Right lobe of liver (tissue), 6 donors: ENCODE measurements at regions not wholly inside any gene's neighbourhood (a gene's known extent, or its start where the extent isn't known, plus 50 kb on each side); places are given as distances from the start of the nearest gene placed in this dataset.

Experiments
- ATAC-seq, 4 donors: fragments of 200-7000 bp; cut with Tn5 transposase; one replicate each; pipeline ENCODE4 v1.9.1; 2020; ENCODE audit warnings: mild to moderate bottlenecking in 4 of 4, moderate library complexity in 4 of 4
- DNase-seq, 3 donors: peaks; one replicate each; pipeline ENCODE4 v3.0.0-alpha.2; 2020
- H3K27ac ChIP-seq, 3 donors: fragments of 200-600 bp; one replicate each; pipeline ENCODE4 v1.8.0; 2022
- H3K27me3 ChIP-seq, 2 donors: fragments of 200-600 bp; one replicate each; pipeline ENCODE4 v1.8.0; 2022
- H3K36me3 ChIP-seq, 4 donors: fragments of 200-600 bp; sonication (generic) in 1 of 4; one replicate each; pipeline versions ENCODE4 v1.5.1 to v1.8.0; 2017 to 2022; ENCODE audit warnings: control low read depth in 1 of 4
- H3K4me1 ChIP-seq, 4 donors: fragments of 200-600 bp; sonication (generic) in 1 of 4; one replicate each; pipeline versions ENCODE4 v1.5.1 to v1.8.0; 2017 to 2022; ENCODE audit warnings: control low read depth in 1 of 4
- H3K4me3 ChIP-seq, 3 donors: fragments of 200-600 bp; one replicate each; pipeline ENCODE4 v1.8.0; 2022
- H3K9me3 ChIP-seq, 4 donors: fragments of 200-600 bp; sonication (generic) in 1 of 4; one replicate each; pipeline versions ENCODE4 v1.5.1 to v1.8.0; 2017 to 2022; ENCODE audit warnings: control low read depth in 1 of 4
- POLR2A ChIP-seq: fragments of 450-650 bp; IDR thresholded peaks from one replicate; pipeline ENCODE4 v1.6.1; 2017; ENCODE audit warnings: antibody characterized with exemption, mild to moderate bottlenecking
- WGBS: methylation state at CpG from one replicate; pipeline ENCODE4 v1.1.6; 2018; ENCODE audit warnings: low coverage, low lambda C conversion rate; ENCODE audit not compliant: insufficient coverage; ENCODE audit errors: missing lambda C conversion rate; 5-methylcytosine and 5-hydroxymethylcytosine counted together
- intact Hi-C, 2 donors: fragments of 100-400 bp; cut with DNase I; formaldehyde crosslinking; loops; one replicate each; pipeline versions ENCODE4 v1.11.2 to v1.14.1; 2022
- TF ChIP-seq, protein P1 (sequence below), 4 donors: fragments of 200-600 bp in 3 of 4; fragments of 450-650 bp in 1 of 4; IDR thresholded peaks; one replicate each; pipeline versions ENCODE4 v1.5.1 to v1.8.0; 2016 to 2022; ENCODE audit warnings: antibody characterized with exemption in 4 of 4, mild to moderate bottlenecking in 2 of 4
- donor health status: DM: no; HTN: yes; CAD: no.
- donor health status: DM: no; HTN: no; CAD: no.
- donor health status: DM: no; HTN: no; CAD: no.
- donor health status: DM: no; HTN: yes; CAD: no.
- donor health status: DM: no; HTN: yes; CAD: no.

DNA sequence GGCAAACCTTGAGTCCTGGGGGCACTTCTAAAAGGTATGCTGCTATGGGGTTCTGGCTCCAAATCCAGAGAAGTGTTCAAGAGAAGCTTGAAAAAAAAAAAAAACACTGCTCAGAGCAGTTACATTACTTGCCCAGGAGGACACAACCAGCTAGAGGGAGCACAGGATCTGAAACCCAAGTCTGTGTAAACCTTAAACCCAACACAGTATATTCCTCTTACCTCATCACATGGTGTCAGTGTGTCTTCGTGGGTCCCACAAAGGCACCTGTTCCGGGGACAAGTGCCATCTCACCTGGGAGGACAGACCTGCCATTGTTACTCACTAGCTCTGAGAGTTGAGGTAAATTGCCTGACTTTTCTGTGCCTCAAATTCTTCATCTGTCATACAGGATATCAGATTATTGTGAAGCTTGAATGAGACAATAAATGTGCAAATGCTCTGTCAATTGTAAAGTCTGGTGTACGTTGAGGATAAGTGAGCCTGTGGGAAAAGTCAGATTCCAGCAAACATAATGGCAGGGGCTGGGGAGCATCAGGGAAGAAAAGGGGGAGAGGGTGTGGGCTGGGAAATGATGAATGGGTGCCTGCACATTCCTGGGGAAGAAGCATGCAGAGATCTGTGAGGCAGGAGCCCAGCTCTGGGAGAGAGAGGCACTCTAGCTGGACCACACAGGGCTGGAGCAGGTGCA, 170.4 kb upstream of the ZC3H12A start:
- no peaks in the 10 kb centered on the region for H3K4me1 ChIP-seq
- no peak overlapping the region for H3K4me3 ChIP-seq
- H3K36me3 ChIP-seq, result no peaks in the 10 kb centered on the region
- 49% methylated on average over 3 of the region's 3 CpGs for WGBS
- no peak overlapping the region for H3K27ac ChIP-seq
- H3K27me3 ChIP-seq, result no peaks in the 10 kb centered on the region
- TF ChIP-seq POLR2A, result no peak
- TF ChIP-seq, protein P1, sequence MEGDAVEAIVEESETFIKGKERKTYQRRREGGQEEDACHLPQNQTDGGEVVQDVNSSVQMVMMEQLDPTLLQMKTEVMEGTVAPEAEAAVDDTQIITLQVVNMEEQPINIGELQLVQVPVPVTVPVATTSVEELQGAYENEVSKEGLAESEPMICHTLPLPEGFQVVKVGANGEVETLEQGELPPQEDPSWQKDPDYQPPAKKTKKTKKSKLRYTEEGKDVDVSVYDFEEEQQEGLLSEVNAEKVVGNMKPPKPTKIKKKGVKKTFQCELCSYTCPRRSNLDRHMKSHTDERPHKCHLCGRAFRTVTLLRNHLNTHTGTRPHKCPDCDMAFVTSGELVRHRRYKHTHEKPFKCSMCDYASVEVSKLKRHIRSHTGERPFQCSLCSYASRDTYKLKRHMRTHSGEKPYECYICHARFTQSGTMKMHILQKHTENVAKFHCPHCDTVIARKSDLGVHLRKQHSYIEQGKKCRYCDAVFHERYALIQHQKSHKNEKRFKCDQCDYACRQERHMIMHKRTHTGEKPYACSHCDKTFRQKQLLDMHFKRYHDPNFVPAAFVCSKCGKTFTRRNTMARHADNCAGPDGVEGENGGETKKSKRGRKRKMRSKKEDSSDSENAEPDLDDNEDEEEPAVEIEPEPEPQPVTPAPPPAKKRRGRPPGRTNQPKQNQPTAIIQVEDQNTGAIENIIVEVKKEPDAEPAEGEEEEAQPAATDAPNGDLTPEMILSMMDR (IDR thresholded peaks at IDR 0.05), result no peak
- H3K9me3 ChIP-seq, result no peaks in the 10 kb centered on the region
- intact Hi-C loops, result no loop called here
- DNase-seq, result no peak
- ATAC-seq, result no peak

DNA sequence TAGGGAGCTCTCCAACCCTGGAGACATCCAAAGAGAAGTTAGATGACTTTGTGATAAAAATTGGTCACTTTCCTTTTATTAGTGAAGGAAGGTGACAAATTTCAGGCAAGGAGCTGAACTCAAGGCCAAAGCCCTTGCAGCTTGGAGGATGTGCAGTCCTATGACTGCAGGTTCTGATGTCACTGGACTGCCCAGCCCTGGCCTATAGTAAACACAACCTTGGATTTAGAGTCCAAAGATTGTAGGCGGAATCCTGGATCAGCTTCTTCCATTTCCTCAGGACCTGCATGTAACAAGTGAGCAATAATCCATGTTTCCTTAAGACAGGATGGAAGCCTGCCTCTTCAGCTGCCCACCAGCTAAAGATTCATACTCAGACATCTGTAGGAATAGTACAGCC, 169.3 kb upstream of the ZC3H12A start:
- intact Hi-C loops, result no loop called here
- TF ChIP-seq POLR2A, result no peak
- TF ChIP-seq, protein P1 (IDR thresholded peaks at IDR 0.05), result no peak
- H3K36me3 ChIP-seq, result no peaks in the 10 kb centered on the region
- no peaks in the 10 kb centered on the region for H3K9me3 ChIP-seq
- H3K27ac ChIP-seq, result no peak overlapping the region
- no CpG with 5 or more reads among the region's 1 CpG for WGBS
- DNase-seq, result no peak
- H3K4me3 ChIP-seq, result no peak overlapping the region
- H3K27me3 ChIP-seq, result no peaks in the 10 kb centered on the region
- peak in 3 of 4 donors; percentile 33 to 67 (median 37) for ATAC-seq
- no peaks in the 10 kb centered on the region for H3K4me1 ChIP-seq

DNA sequence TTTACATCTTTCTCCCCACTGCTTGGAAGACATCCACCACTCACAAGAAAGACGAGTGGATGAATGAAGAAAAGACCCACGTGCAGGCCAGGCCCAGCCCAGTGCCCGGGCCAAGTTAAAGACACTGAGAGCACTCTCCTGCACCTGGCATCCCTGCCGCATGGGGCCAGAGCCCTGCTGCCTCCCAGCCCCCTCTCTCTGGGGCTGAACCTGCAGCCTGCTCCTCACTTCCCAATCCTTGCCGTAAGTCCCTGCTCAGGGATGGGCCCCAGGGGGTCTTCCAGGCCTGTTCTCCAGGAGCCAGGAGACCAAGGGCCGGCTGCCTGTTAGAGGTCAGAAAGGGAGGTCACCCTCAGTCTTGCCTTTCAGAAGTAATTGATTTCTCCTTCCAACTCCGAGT, 168.5 kb upstream of the ZC3H12A start:
- no peaks in the 10 kb centered on the region for H3K36me3 ChIP-seq
- DNase-seq, result no peak
- WGBS, result 39% methylated on average over 4 of the region's 7 CpGs

DNA sequence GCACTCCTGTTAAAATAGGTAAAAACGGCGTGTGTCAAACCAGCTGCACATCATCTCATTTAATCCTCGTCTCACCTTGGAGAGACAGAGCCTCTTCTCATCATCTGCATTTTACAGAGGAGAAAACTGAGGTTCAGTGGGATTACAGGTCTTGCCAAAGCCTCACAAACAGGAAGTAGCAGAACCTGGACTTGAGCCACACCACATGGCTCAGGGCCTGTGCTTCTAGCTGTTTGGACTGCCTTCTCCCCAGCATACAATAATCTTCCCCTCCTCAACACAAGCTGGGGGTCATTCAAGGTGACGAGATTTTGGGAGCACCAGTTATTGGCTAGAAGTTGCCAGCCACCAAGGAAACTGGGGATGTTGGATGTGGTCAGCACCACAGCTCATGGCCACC, 167.9 kb upstream of the ZC3H12A start:
- H3K4me3 ChIP-seq, result no peak overlapping the region
- no peaks in the 10 kb centered on the region for H3K27me3 ChIP-seq
- H3K9me3 ChIP-seq, result no peaks in the 10 kb centered on the region
- DNase-seq (no peak), ATAC-seq (peak in 1 of 4 donors; percentile 23)
- WGBS, result 67% methylated on average over 4 of the region's 4 CpGs
- no peaks in the 10 kb centered on the region for H3K36me3 ChIP-seq
- no peaks in the 10 kb centered on the region for H3K4me1 ChIP-seq
- no peak overlapping the region for H3K27ac ChIP-seq
- no peak for TF ChIP-seq POLR2A
- TF ChIP-seq, protein P1 (IDR thresholded peaks at IDR 0.05), result no peak
- intact Hi-C loops, result no loop called here

More for the DNA sequence above, 168.5 kb upstream of the ZC3H12A start:
- TF ChIP-seq, protein P1 (IDR thresholded peaks at IDR 0.05), result no peak
- Histone ChIP-seq H3K27ac (no peak overlapping the region), H3K4me3 (no peak overlapping the region), H3K9me3 (no peaks in the 10 kb centered on the region), H3K4me1 (no peaks in the 10 kb centered on the region), H3K27me3 (no peaks in the 10 kb centered on the region)
- no peak for ATAC-seq
- intact Hi-C loops, result no loop called here
